OCI-LY1 (cell line): ENCODE measurements at regions not wholly inside any gene's neighbourhood (a gene's known extent, or its start where the extent isn't known, plus 50 kb on each side); places are given as distances from the start of the nearest gene placed in this dataset.

Source experiments
- EZH2 ChIP-seq: fragments of 200-600 bp; sonication (generic), shearing (Covaris generic); IDR thresholded peaks from 2 replicates; pipeline ENCODE4 v1.8.0; 2017; ENCODE audit warnings: borderline replicate concordance, mixed run types, mild to moderate bottlenecking, antibody characterized with exemption, low read length, moderate library complexity, mixed read lengths
- TF ChIP-seq, protein P1 (sequence below): fragments of 200-600 bp; sonication (generic), shearing (Covaris generic); IDR thresholded peaks from 2 replicates; pipeline ENCODE4 v1.5.1; 2017; ENCODE audit warnings: mild to moderate bottlenecking, antibody characterized with exemption, low read length, moderate library complexity, mixed read lengths

- TF ChIP-seq, protein P1, sequence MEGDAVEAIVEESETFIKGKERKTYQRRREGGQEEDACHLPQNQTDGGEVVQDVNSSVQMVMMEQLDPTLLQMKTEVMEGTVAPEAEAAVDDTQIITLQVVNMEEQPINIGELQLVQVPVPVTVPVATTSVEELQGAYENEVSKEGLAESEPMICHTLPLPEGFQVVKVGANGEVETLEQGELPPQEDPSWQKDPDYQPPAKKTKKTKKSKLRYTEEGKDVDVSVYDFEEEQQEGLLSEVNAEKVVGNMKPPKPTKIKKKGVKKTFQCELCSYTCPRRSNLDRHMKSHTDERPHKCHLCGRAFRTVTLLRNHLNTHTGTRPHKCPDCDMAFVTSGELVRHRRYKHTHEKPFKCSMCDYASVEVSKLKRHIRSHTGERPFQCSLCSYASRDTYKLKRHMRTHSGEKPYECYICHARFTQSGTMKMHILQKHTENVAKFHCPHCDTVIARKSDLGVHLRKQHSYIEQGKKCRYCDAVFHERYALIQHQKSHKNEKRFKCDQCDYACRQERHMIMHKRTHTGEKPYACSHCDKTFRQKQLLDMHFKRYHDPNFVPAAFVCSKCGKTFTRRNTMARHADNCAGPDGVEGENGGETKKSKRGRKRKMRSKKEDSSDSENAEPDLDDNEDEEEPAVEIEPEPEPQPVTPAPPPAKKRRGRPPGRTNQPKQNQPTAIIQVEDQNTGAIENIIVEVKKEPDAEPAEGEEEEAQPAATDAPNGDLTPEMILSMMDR = no peak
- no peak for TF ChIP-seq EZH2
Observed at GRCh38 chr18:74013955-74014354, 133.7 kb downstream of the FBXO15 start.
